H1 (cell line): ENCODE measurements at regions not wholly inside any gene's neighbourhood (a gene's known extent, or its start where the extent isn't known, plus 50 kb on each side); places are given as distances from the start of the nearest gene placed in this dataset.

Source experiments
- CTCF ChIA-PET: fragments of 300-600 bp; sonication (Branson Sonifier 250); formaldehyde crosslinking; loops from one replicate; lab custom pipeline; 2021; ENCODE audit not compliant: partially characterized antibody; lab: Charles Lee
- POLR2A ChIA-PET: fragments of 300-600 bp; sonication (Branson Sonifier 250); formaldehyde crosslinking; loops from one replicate; lab custom pipeline; 2021; ENCODE audit warnings: inconsistent platforms; ENCODE audit not compliant: partially characterized antibody; lab: Charles Lee
- DNase-seq, 2 experiments: peaks; one replicate each; pipeline versions ENCODE4 v3.0.0 to v3.0.0-alpha.2; 2010 to 2022; ENCODE audit warnings: low spot score in 2 of 2, low read depth in 1 of 2, mixed read lengths in 1 of 2
- FAIRE-seq: peaks from 2 replicates; lab custom pipeline; 2011; peaks lifted over from hg19 to GRCh38; lab: Jason Lieb, UNC
- H2AFZ ChIP-seq: 2 replicates; pipeline ENCODE4 v1.8.1; 2012; ENCODE audit warnings: low read length, inconsistent platforms
- H2AK5ac ChIP-seq: 2 replicates; pipeline ENCODE4 v1.6.1; 2013; ENCODE audit warnings: low read depth, low read length
- H2BK120ac ChIP-seq: replicated peaks from 2 replicates; pipeline ENCODE3; 2013; ENCODE audit warnings: low read depth, low read length, inconsistent platforms
- H2BK12ac ChIP-seq: 2 replicates; pipeline ENCODE4 v1.6.1; 2013; ENCODE audit warnings: low read depth, low read length
- H2BK15ac ChIP-seq: 2 replicates; pipeline ENCODE4 v1.6.1; 2013; ENCODE audit warnings: low read length
- H2BK20ac ChIP-seq: 2 replicates; pipeline ENCODE4 v1.6.1; 2013; ENCODE audit warnings: low read length
- H2BK5ac ChIP-seq: 2 replicates; pipeline ENCODE4 v1.6.1; 2013; ENCODE audit warnings: low read depth, low read length
- H3K14ac ChIP-seq: 2 replicates; pipeline ENCODE4 v1.6.1; 2013; ENCODE audit warnings: inconsistent platforms; ENCODE audit not compliant: insufficient read length
- H3K18ac ChIP-seq: 2 replicates; pipeline ENCODE4 v1.6.1; 2013; ENCODE audit warnings: low read length; ENCODE audit errors: extremely low read depth
- H3K23ac ChIP-seq: 2 replicates; pipeline ENCODE4 v1.6.1; 2013; ENCODE audit warnings: inconsistent platforms; ENCODE audit not compliant: insufficient read length
- H3K23me2 ChIP-seq: 2 replicates; pipeline ENCODE4 v1.6.1; 2013; ENCODE audit warnings: low read depth, low read length
- H3K27ac ChIP-seq: 2 replicates; pipeline ENCODE4 v1.6.1; 2011; ENCODE audit warnings: low read depth, low read length, inconsistent platforms
- H3K27me3 ChIP-seq, 4 experiments: replicated peaks in 1 of 4; 1 replicate in 1 of 4; 2 replicates in 3 of 4; pipeline versions ENCODE4 v1.6.1 to v1.8.1; 2011 to 2013; ENCODE audit warnings: low read length in 3 of 4, mild to moderate bottlenecking in 3 of 4, inconsistent platforms in 2 of 4, mixed read lengths in 2 of 4, moderate library complexity in 1 of 4; ENCODE audit not compliant: control insufficient read depth in 3 of 4, insufficient read depth in 3 of 4; ENCODE audit errors: extremely low read depth in 1 of 4
- H3K36me3 ChIP-seq, 4 experiments: 2 replicates each; pipeline versions ENCODE4 v1.6.1 to v1.8.1; 2011 to 2013; ENCODE audit warnings: mild to moderate bottlenecking in 4 of 4, low read length in 3 of 4, moderate library complexity in 2 of 4, control low read depth in 1 of 4, inconsistent platforms in 1 of 4; ENCODE audit not compliant: insufficient read depth in 4 of 4, control insufficient read depth in 2 of 4
- H3K4ac ChIP-seq: replicated peaks from 2 replicates; pipeline ENCODE3; 2013; ENCODE audit warnings: low read length, low read depth, mixed read lengths, inconsistent platforms; ENCODE audit not compliant: insufficient read length
- H3K4me1 ChIP-seq, 4 experiments: replicated peaks in 1 of 4; 1 replicate in 1 of 4; 2 replicates in 3 of 4; pipeline versions ENCODE4 v1.6.1 to v1.8.1; 2011 to 2013; ENCODE audit warnings: low read length in 3 of 4, inconsistent platforms in 2 of 4, mixed read lengths in 1 of 4; ENCODE audit not compliant: insufficient read depth in 4 of 4, control insufficient read depth in 3 of 4
- H3K4me2 ChIP-seq, 2 experiments: 2 replicates each; pipeline versions ENCODE4 v1.6.1 to v1.8.1; 2011 to 2013; ENCODE audit warnings: low read depth in 2 of 2, low read length in 2 of 2, control low read depth in 1 of 2, inconsistent platforms in 1 of 2, mild to moderate bottlenecking in 1 of 2; ENCODE audit not compliant: insufficient read depth in 1 of 2
- H3K4me3 ChIP-seq, 4 experiments: fragments of 200-600, 300-600 bp in 1 of 4; sonication (generic), shearing (Covaris generic), sonication (Bioruptor Twin) in 1 of 4; 2 replicates each; pipeline versions ENCODE4 v1.5.1 to v1.8.1; 2011 to 2016; ENCODE audit warnings: low read length in 4 of 4, low read depth in 3 of 4, control low read depth in 2 of 4, inconsistent platforms in 2 of 4, mild to moderate bottlenecking in 2 of 4, mixed read lengths in 1 of 4, moderate library complexity in 1 of 4; ENCODE audit not compliant: insufficient read depth in 2 of 4; ENCODE audit errors: extremely low read depth in 1 of 4
- H3K56ac ChIP-seq: replicated peaks from 2 replicates; pipeline ENCODE3; 2013; ENCODE audit warnings: low read depth, mild to moderate bottlenecking, mixed read lengths, low read length, inconsistent platforms; ENCODE audit not compliant: insufficient read length
- H3K79me1 ChIP-seq: 2 replicates; pipeline ENCODE4 v1.6.1; 2013; ENCODE audit warnings: low read depth, low read length, control low read depth
- H3K79me2 ChIP-seq, 2 experiments: 2 replicates each; pipeline versions ENCODE4 v1.6.1 to v1.8.1; 2012 to 2013; ENCODE audit warnings: low read length in 2 of 2, mild to moderate bottlenecking in 2 of 2, inconsistent platforms in 1 of 2; ENCODE audit not compliant: insufficient read depth in 2 of 2, control insufficient read depth in 1 of 2
- H3K9ac ChIP-seq, 4 experiments: replicated peaks in 1 of 4; 1 replicate in 1 of 4; 2 replicates in 3 of 4; pipeline versions ENCODE4 v1.6.1 to v1.8.1; 2011 to 2013; ENCODE audit warnings: low read depth in 3 of 4, low read length in 3 of 4, control low read depth in 2 of 4, mild to moderate bottlenecking in 2 of 4, moderate library complexity in 2 of 4, inconsistent platforms in 1 of 4; ENCODE audit errors: extremely low read depth in 1 of 4
- H3K9me3 ChIP-seq, 2 experiments: 2 replicates each; pipeline versions ENCODE4 v1.6.1 to v1.8.1; 2012 to 2013; ENCODE audit warnings: mild to moderate bottlenecking in 2 of 2, moderate library complexity in 2 of 2, control low read depth in 1 of 2, inconsistent platforms in 1 of 2, low read depth in 1 of 2, low read length in 1 of 2, mixed read lengths in 1 of 2; ENCODE audit not compliant: insufficient read depth in 2 of 2
- H4K20me1 ChIP-seq, 2 experiments: replicated peaks in 1 of 2; 2 replicates each; pipeline versions ENCODE3 to v1.8.1; 2011 to 2013; ENCODE audit warnings: inconsistent platforms in 2 of 2, low read length in 2 of 2, mild to moderate bottlenecking in 1 of 2; ENCODE audit not compliant: insufficient read depth in 2 of 2, control insufficient read depth in 1 of 2
- H4K5ac ChIP-seq: 2 replicates; pipeline ENCODE4 v1.6.1; 2013; ENCODE audit warnings: low read length, low read depth, mixed read lengths, inconsistent platforms; ENCODE audit not compliant: insufficient read length
- H4K8ac ChIP-seq: 2 replicates; pipeline ENCODE4 v1.8.0; 2013; ENCODE audit warnings: mild to moderate bottlenecking, moderate library complexity, low read length, inconsistent platforms; ENCODE audit not compliant: insufficient read depth; ENCODE audit errors: extremely low read depth
- H4K91ac ChIP-seq: replicated peaks from 2 replicates; pipeline ENCODE3; 2013; ENCODE audit warnings: low read length, mixed read lengths, inconsistent platforms; ENCODE audit not compliant: insufficient read length
- CTCF ChIP-seq, 3 experiments: IDR thresholded peaks; 1 replicate in 2 of 3; 2 replicates in 1 of 3; pipeline versions ENCODE4 v1.5.1 to v1.6.1; 2011; ENCODE audit warnings: low read length in 3 of 3, mild to moderate bottlenecking in 3 of 3, inconsistent platforms in 2 of 3, low read depth in 1 of 3, moderate library complexity in 1 of 3; ENCODE audit not compliant: insufficient read depth in 1 of 3; ENCODE audit errors: control extremely low read depth in 1 of 3
- FOSL1 ChIP-seq: IDR thresholded peaks from 2 replicates; pipeline ENCODE4 v1.6.1; 2011; ENCODE audit warnings: mild to moderate bottlenecking, low read depth, low read length, moderate library complexity; ENCODE audit not compliant: insufficient read depth
- HDAC6 ChIP-seq: IDR thresholded peaks from one replicate; pipeline ENCODE4 v1.7.1; 2012; ENCODE audit warnings: low read depth, mild to moderate bottlenecking, inconsistent platforms, low read length, moderate library complexity
- KDM4A ChIP-seq: IDR thresholded peaks from one replicate; pipeline ENCODE4 v1.7.1; 2012; ENCODE audit warnings: low read depth, mild to moderate bottlenecking, moderate library complexity, low read length, inconsistent platforms; ENCODE audit not compliant: severe bottlenecking
- POLR2AphosphoS5 ChIP-seq: IDR thresholded peaks from 2 replicates; pipeline ENCODE4 v1.6.1; 2011; ENCODE audit warnings: low read depth, low read length
- RAD21 ChIP-seq, 2 experiments: IDR thresholded peaks in 1 of 2; conservative IDR thresholded peaks in 1 of 2; 2 replicates each; pipeline ENCODE4 v1.6.1; 2011; ENCODE audit warnings: low read depth in 2 of 2, low read length in 2 of 2, improper control_type of control experiment in 1 of 2, inconsistent platforms in 1 of 2, mild to moderate bottlenecking in 1 of 2, moderate library complexity in 1 of 2
- SAP30 ChIP-seq: fragments of 300-600 bp; sonication (generic); IDR thresholded peaks from 2 replicates; pipeline ENCODE4 v1.7.1; 2012; ENCODE audit warnings: low read length, moderate library complexity, mild to moderate bottlenecking, inconsistent platforms; ENCODE audit not compliant: insufficient read depth, insufficient replicate concordance
- WGBS, 2 experiments: shearing (Covaris generic) in 1 of 2; methylation state at CpG; one replicate each; pipeline versions ENCODE4 v1.1.6 to v1.1.7; 2013 to 2015; ENCODE audit warnings: low lambda C conversion rate in 2 of 2, mixed read lengths in 2 of 2, inconsistent platforms in 1 of 2, low coverage in 1 of 2, missing lambda C conversion rate in 1 of 2; ENCODE audit not compliant: insufficient replicate concordance in 2 of 2, insufficient coverage in 1 of 2, insufficient read length in 1 of 2; ENCODE audit errors: extremely low coverage in 1 of 2, missing lambda C conversion rate in 1 of 2; 5-methylcytosine and 5-hydroxymethylcytosine counted together

DNA sequence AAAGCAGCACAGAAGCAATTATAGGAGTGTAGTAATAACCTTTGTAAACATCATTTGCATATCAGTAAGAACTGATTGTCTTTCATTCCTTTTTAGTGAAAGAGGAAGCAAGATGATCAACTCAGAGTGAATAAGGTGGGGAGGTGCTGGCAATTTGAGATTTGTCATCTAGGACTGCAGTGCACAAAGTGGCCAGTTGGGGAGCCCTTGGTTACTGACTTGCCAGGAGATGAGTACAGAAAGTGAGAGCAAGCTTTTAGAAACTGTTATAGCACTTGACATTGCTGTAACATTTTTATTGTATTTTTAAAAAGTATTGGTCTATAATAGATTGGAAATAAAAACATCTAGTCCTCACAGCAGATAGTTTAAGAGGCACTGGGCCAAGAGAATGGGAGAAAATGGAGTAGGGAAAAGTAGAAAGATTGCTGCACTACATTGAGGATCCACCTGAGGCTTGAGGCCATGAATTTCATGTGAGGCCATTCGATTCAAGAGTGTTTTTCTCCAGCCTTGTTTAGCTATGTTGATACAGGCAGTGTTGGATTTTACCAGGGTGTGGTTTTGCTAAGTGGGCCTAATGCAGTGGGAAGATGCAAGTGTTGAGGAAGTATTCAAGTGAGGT lies 98.2 kb downstream of the SNAPC1 start:
- Histone ChIP-seq H3K27me3 (no peaks in the 10 kb centered on the region), H2BK20ac (0 out of 2 replicates have a peak overlapping the region, but pooled peaks have one; percentile 3), H3K18ac (no peak overlapping the region), H3K4me1 (no peaks in the 10 kb centered on the region), H3K9ac (no peak overlapping the region), H3K23ac (no peak overlapping the region), H3K14ac (no peak overlapping the region), H2AFZ (0 out of 2 replicates have a peak overlapping the region, but pooled peaks have one; percentile 48), H2BK5ac (no peak overlapping the region), H2BK120ac (no peak overlapping the region), H3K36me3 (no peaks in the 10 kb centered on the region), H3K27ac (no peak overlapping the region), H4K91ac (no peak overlapping the region), H2AK5ac (no peak overlapping the region), H3K4ac (no peak overlapping the region), H3K79me2 (no peaks in the 10 kb centered on the region), H2BK12ac (peak overlapping the region; percentile 88; the same call in 1 of the 2 replicates), H3K4me2 (no peak overlapping the region), H4K5ac (no peak overlapping the region), H2BK15ac (no peak overlapping the region), H4K8ac (no peak overlapping the region), H3K9me3 (no peaks in the 10 kb centered on the region), H3K79me1 (no peaks in the 10 kb centered on the region), H3K23me2 (no peaks in the 10 kb centered on the region), H4K20me1 (no peaks in the 10 kb centered on the region), H3K4me3 (no peak overlapping the region), H3K56ac (no peak overlapping the region)
- DNase-seq (peak in 1 of 2 experiments; percentile 82), FAIRE-seq (peak; percentile 95)
- POLR2A ChIA-PET: no interaction called here
- 87% methylated on average over 1 of the region's 1 CpG; no CpG with 5 or more reads in 1 of the 2 experiments for WGBS, 2 experiments
- TF ChIP-seq POLR2AphosphoS5 (no peak), HDAC6 (no peak), SAP30 (no peak), FOSL1 (no peak), RAD21 (IDR thresholded peaks at IDR 0.05 in 1 of 2, conservative IDR thresholded peaks at IDR 0.05 in 1 of 2; ENCODE audit: low read depth in 2 of 2, low read length in 2 of 2) (peak; percentile 57 to 62), KDM4A (no peak), CTCF (IDR thresholded peaks at IDR 0.05; ENCODE audit: control extremely low read depth in 1 of 3, insufficient read depth in 1 of 3, low read depth in 1 of 3, low read length in 3 of 3) (peak; percentile 55 to 68 (median 57))
- CTCF ChIA-PET: interaction anchor here (0.7 to 2.7 kb wide), 44 partner anchors 8 to 1482 kb away, joined by 3 to 21 read pairs (median 4); partner anchors contain the start of genes HIF1A and SYT16
